Type B pancreatic cell (in vitro differentiated cells): ENCODE measurements at regions not wholly inside any gene's neighbourhood (a gene's known extent, or its start where the extent isn't known, plus 50 kb on each side); places are given as distances from the start of the nearest gene placed in this dataset.

Experiments used
- DNase-seq: peaks from one replicate; pipeline ENCODE4 v3.0.0; 2021; ENCODE audit warnings: mixed read lengths; ENCODE audit not compliant: unreplicated experiment; ENCODE audit errors: extremely low spot score
- H3K27ac Mint-ChIP-seq: 2 replicates; pipeline ENCODE4 v1.8.0; 2021; ENCODE audit warnings: mild to moderate bottlenecking, mixed read lengths
- H3K27me3 Mint-ChIP-seq: 2 replicates; pipeline ENCODE4 v1.8.0; 2021; ENCODE audit warnings: mixed read lengths
- H3K36me3 Mint-ChIP-seq: 2 replicates; pipeline ENCODE4 v1.8.0; 2021; ENCODE audit warnings: mixed read lengths
- H3K4me1 Mint-ChIP-seq: one replicate; pipeline ENCODE4 v1.8.0; 2021; ENCODE audit warnings: mixed read lengths; ENCODE audit not compliant: unreplicated experiment
- H3K4me3 Mint-ChIP-seq: 2 replicates; pipeline ENCODE4 v1.8.0; 2021; ENCODE audit warnings: mild to moderate bottlenecking, mixed read lengths
- H3K9me3 Mint-ChIP-seq: 2 replicates; pipeline ENCODE4 v1.8.0; 2021; ENCODE audit warnings: mixed read lengths
- CTCF ChIP-seq: fragments of 200-600 bp; sonication (generic); conservative IDR thresholded peaks from 2 replicates; pipeline ENCODE4 v1.5.0; 2021; ENCODE audit warnings: antibody characterized with exemption, mild to moderate bottlenecking

DNA sequence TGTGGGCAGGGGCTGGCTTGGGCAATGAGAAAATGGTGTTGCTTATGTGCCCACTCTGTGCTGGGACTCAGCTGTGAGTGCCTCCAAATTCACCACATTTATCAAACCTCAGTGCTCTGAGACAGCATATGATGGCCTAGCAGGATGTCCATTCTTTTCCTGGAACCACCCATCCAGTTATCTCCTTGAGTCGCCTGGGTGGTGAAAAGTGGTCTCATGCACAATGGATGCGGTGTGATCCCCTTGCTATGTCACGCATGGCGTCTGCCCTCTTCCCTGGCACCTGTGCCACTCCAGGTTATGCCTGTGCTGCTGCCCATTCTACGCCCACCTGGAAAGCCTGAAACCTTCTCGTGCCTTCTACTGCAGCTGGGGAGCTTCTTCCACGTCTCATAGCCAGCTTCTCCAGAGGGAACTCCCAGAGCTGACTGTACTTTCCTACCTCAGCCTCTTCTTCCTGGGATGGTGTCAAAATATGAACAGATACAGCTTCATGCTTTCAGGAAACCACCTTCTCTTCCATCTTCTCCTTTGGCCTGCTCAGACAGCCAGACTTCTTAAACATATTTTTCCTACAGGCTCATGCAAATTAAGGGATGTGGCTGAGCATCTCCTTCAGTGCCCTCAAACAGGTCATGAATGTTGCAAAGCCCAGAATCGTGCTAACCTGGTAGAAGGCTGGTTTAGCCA lies 147.3 kb downstream of the PFKFB3 start:
- Mint-ChIP-seq H3K27me3 (peaks cover 40% of the 10 kb centered on the region), H3K4me1 (peaks cover 9% of the 10 kb centered on the region), H3K4me3 (no peak overlapping the region), H3K36me3 (no peaks in the 10 kb centered on the region), H3K27ac (no peak overlapping the region), H3K9me3 (no peaks in the 10 kb centered on the region)
- no peak for DNase-seq
- no peak for TF ChIP-seq CTCF

DNA sequence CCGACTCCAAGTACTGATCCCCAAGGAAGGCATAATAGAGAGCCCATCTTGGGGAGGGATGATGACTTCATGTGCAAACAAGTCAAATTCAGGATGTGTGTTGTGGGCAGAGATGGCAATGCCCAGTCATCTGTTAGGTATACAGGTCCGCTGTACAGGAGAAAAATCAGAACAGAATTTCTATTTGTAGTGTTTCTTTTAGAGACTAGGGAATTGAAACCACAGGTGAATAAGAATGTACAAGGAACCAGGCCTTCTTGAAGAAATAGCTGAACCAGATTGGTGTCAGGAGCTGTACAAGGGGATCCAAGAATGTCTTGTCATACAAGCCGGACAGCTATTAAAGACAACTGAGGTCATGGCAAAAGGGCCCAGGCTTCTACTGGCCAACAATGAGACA lies 147.9 kb downstream of the PFKFB3 start:
- DNase-seq = no peak
- Mint-ChIP-seq H3K4me1 (peaks cover 9% of the 10 kb centered on the region), H3K27ac (no peak overlapping the region), H3K27me3 (peaks cover 36% of the 10 kb centered on the region), H3K9me3 (no peaks in the 10 kb centered on the region), H3K4me3 (no peak overlapping the region), H3K36me3 (no peaks in the 10 kb centered on the region)
- TF ChIP-seq CTCF = no peak

GRCh38 chr10:6351495-6351894 lies 148.8 kb downstream of the PFKFB3 start:
- no peak for DNase-seq
- peaks cover 33% of the 10 kb centered on the region for H3K27me3 Mint-ChIP-seq

DNA sequence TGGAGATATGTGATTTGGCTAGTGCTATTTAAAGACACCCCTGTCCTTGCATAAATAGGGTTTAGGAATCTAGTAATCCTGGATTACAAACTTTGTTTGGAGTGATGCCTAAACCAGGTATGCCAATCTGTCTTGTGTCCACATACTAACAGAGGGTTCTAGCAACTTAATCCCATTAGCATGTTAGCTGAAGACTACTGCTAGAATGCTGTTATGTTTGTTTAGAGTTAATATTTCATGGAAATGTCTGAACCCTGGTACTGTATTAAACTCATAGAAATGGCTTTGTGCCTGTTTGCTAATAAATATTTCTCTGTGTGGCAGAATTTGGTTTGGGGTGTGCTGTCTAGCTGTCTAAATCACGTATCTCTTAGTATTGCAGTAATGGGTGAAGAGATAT lies 150.8 kb downstream of the PFKFB3 start:
- H3K4me3 Mint-ChIP-seq = no peak overlapping the region
- TF ChIP-seq CTCF = no peak

More at GRCh38 chr10:6351495-6351894, 148.8 kb downstream of the PFKFB3 start:
- Mint-ChIP-seq H3K4me3 (no peak overlapping the region), H3K9me3 (peaks cover 4% of the 10 kb centered on the region), H3K36me3 (no peaks in the 10 kb centered on the region), H3K27ac (no peak overlapping the region), H3K4me1 (peaks cover 9% of the 10 kb centered on the region)
- TF ChIP-seq CTCF = no peak

GRCh38 chr10:6354168-6354772 lies 151.5 kb downstream of the PFKFB3 start:
- H3K4me3 Mint-ChIP-seq = no peak overlapping the region
- H3K27me3 Mint-ChIP-seq = peaks cover 17% of the 10 kb centered on the region
- H3K36me3 Mint-ChIP-seq = no peaks in the 10 kb centered on the region
- peaks cover 5% of the 10 kb centered on the region for H3K9me3 Mint-ChIP-seq
- no peak for TF ChIP-seq CTCF
- H3K4me1 Mint-ChIP-seq = no peaks in the 10 kb centered on the region
- no peak overlapping the region for H3K27ac Mint-ChIP-seq
- no peak for DNase-seq

More for the DNA sequence above, 150.8 kb downstream of the PFKFB3 start:
- H3K36me3 Mint-ChIP-seq = no peaks in the 10 kb centered on the region
- H3K27me3 Mint-ChIP-seq = peaks cover 21% of the 10 kb centered on the region
- H3K27ac Mint-ChIP-seq = no peak overlapping the region
- H3K9me3 Mint-ChIP-seq = peaks cover 5% of the 10 kb centered on the region
- peaks cover 1% of the 10 kb centered on the region for H3K4me1 Mint-ChIP-seq
- DNase-seq = no peak
